H1 (cell line): ENCODE measurements at regions not wholly inside any gene's neighbourhood (a gene's known extent, or its start where the extent isn't known, plus 50 kb on each side); places are given as distances from the start of the nearest gene placed in this dataset.

ENCODE experiments used
- CTCF ChIA-PET: fragments of 300-600 bp; sonication (Branson Sonifier 250); formaldehyde crosslinking; loops from one replicate; lab custom pipeline; 2021; ENCODE audit not compliant: partially characterized antibody; lab: Charles Lee
- POLR2A ChIA-PET: fragments of 300-600 bp; sonication (Branson Sonifier 250); formaldehyde crosslinking; loops from one replicate; lab custom pipeline; 2021; ENCODE audit warnings: inconsistent platforms; ENCODE audit not compliant: partially characterized antibody; lab: Charles Lee
- DNase-seq, 2 experiments: peaks; one replicate each; pipeline versions ENCODE4 v3.0.0 to v3.0.0-alpha.2; 2010 to 2022; ENCODE audit warnings: low spot score in 2 of 2, low read depth in 1 of 2, mixed read lengths in 1 of 2
- FAIRE-seq: peaks from 2 replicates; lab custom pipeline; 2011; peaks lifted over from hg19 to GRCh38; lab: Jason Lieb, UNC
- H2AFZ ChIP-seq: 2 replicates; pipeline ENCODE4 v1.8.1; 2012; ENCODE audit warnings: low read length, inconsistent platforms
- H2AK5ac ChIP-seq: 2 replicates; pipeline ENCODE4 v1.6.1; 2013; ENCODE audit warnings: low read depth, low read length
- H2BK120ac ChIP-seq: replicated peaks from 2 replicates; pipeline ENCODE3; 2013; ENCODE audit warnings: low read depth, low read length, inconsistent platforms
- H2BK12ac ChIP-seq: 2 replicates; pipeline ENCODE4 v1.6.1; 2013; ENCODE audit warnings: low read depth, low read length
- H2BK15ac ChIP-seq: 2 replicates; pipeline ENCODE4 v1.6.1; 2013; ENCODE audit warnings: low read length
- H2BK20ac ChIP-seq: 2 replicates; pipeline ENCODE4 v1.6.1; 2013; ENCODE audit warnings: low read length
- H2BK5ac ChIP-seq: 2 replicates; pipeline ENCODE4 v1.6.1; 2013; ENCODE audit warnings: low read depth, low read length
- H3K14ac ChIP-seq: 2 replicates; pipeline ENCODE4 v1.6.1; 2013; ENCODE audit warnings: inconsistent platforms; ENCODE audit not compliant: insufficient read length
- H3K18ac ChIP-seq: 2 replicates; pipeline ENCODE4 v1.6.1; 2013; ENCODE audit warnings: low read length; ENCODE audit errors: extremely low read depth
- H3K23ac ChIP-seq: 2 replicates; pipeline ENCODE4 v1.6.1; 2013; ENCODE audit warnings: inconsistent platforms; ENCODE audit not compliant: insufficient read length
- H3K23me2 ChIP-seq: 2 replicates; pipeline ENCODE4 v1.6.1; 2013; ENCODE audit warnings: low read depth, low read length
- H3K27ac ChIP-seq: 2 replicates; pipeline ENCODE4 v1.6.1; 2011; ENCODE audit warnings: low read depth, low read length, inconsistent platforms
- H3K27me3 ChIP-seq, 4 experiments: replicated peaks in 1 of 4; 1 replicate in 1 of 4; 2 replicates in 3 of 4; pipeline versions ENCODE4 v1.6.1 to v1.8.1; 2011 to 2013; ENCODE audit warnings: low read length in 3 of 4, mild to moderate bottlenecking in 3 of 4, inconsistent platforms in 2 of 4, mixed read lengths in 2 of 4, moderate library complexity in 1 of 4; ENCODE audit not compliant: control insufficient read depth in 3 of 4, insufficient read depth in 3 of 4; ENCODE audit errors: extremely low read depth in 1 of 4
- H3K36me3 ChIP-seq, 4 experiments: 2 replicates each; pipeline versions ENCODE4 v1.6.1 to v1.8.1; 2011 to 2013; ENCODE audit warnings: mild to moderate bottlenecking in 4 of 4, low read length in 3 of 4, moderate library complexity in 2 of 4, control low read depth in 1 of 4, inconsistent platforms in 1 of 4; ENCODE audit not compliant: insufficient read depth in 4 of 4, control insufficient read depth in 2 of 4
- H3K4ac ChIP-seq: replicated peaks from 2 replicates; pipeline ENCODE3; 2013; ENCODE audit warnings: low read length, low read depth, mixed read lengths, inconsistent platforms; ENCODE audit not compliant: insufficient read length
- H3K4me1 ChIP-seq, 4 experiments: replicated peaks in 1 of 4; 1 replicate in 1 of 4; 2 replicates in 3 of 4; pipeline versions ENCODE4 v1.6.1 to v1.8.1; 2011 to 2013; ENCODE audit warnings: low read length in 3 of 4, inconsistent platforms in 2 of 4, mixed read lengths in 1 of 4; ENCODE audit not compliant: insufficient read depth in 4 of 4, control insufficient read depth in 3 of 4
- H3K4me2 ChIP-seq, 2 experiments: 2 replicates each; pipeline versions ENCODE4 v1.6.1 to v1.8.1; 2011 to 2013; ENCODE audit warnings: low read depth in 2 of 2, low read length in 2 of 2, control low read depth in 1 of 2, inconsistent platforms in 1 of 2, mild to moderate bottlenecking in 1 of 2; ENCODE audit not compliant: insufficient read depth in 1 of 2
- H3K4me3 ChIP-seq, 4 experiments: fragments of 200-600, 300-600 bp in 1 of 4; sonication (generic), shearing (Covaris generic), sonication (Bioruptor Twin) in 1 of 4; 2 replicates each; pipeline versions ENCODE4 v1.5.1 to v1.8.1; 2011 to 2016; ENCODE audit warnings: low read length in 4 of 4, low read depth in 3 of 4, control low read depth in 2 of 4, inconsistent platforms in 2 of 4, mild to moderate bottlenecking in 2 of 4, mixed read lengths in 1 of 4, moderate library complexity in 1 of 4; ENCODE audit not compliant: insufficient read depth in 2 of 4; ENCODE audit errors: extremely low read depth in 1 of 4
- H3K56ac ChIP-seq: replicated peaks from 2 replicates; pipeline ENCODE3; 2013; ENCODE audit warnings: low read depth, mild to moderate bottlenecking, mixed read lengths, low read length, inconsistent platforms; ENCODE audit not compliant: insufficient read length
- H3K79me1 ChIP-seq: 2 replicates; pipeline ENCODE4 v1.6.1; 2013; ENCODE audit warnings: low read depth, low read length, control low read depth
- H3K79me2 ChIP-seq, 2 experiments: 2 replicates each; pipeline versions ENCODE4 v1.6.1 to v1.8.1; 2012 to 2013; ENCODE audit warnings: low read length in 2 of 2, mild to moderate bottlenecking in 2 of 2, inconsistent platforms in 1 of 2; ENCODE audit not compliant: insufficient read depth in 2 of 2, control insufficient read depth in 1 of 2
- H3K9ac ChIP-seq, 4 experiments: replicated peaks in 1 of 4; 1 replicate in 1 of 4; 2 replicates in 3 of 4; pipeline versions ENCODE4 v1.6.1 to v1.8.1; 2011 to 2013; ENCODE audit warnings: low read depth in 3 of 4, low read length in 3 of 4, control low read depth in 2 of 4, mild to moderate bottlenecking in 2 of 4, moderate library complexity in 2 of 4, inconsistent platforms in 1 of 4; ENCODE audit errors: extremely low read depth in 1 of 4
- H3K9me3 ChIP-seq, 2 experiments: 2 replicates each; pipeline versions ENCODE4 v1.6.1 to v1.8.1; 2012 to 2013; ENCODE audit warnings: mild to moderate bottlenecking in 2 of 2, moderate library complexity in 2 of 2, control low read depth in 1 of 2, inconsistent platforms in 1 of 2, low read depth in 1 of 2, low read length in 1 of 2, mixed read lengths in 1 of 2; ENCODE audit not compliant: insufficient read depth in 2 of 2
- H4K20me1 ChIP-seq, 2 experiments: replicated peaks in 1 of 2; 2 replicates each; pipeline versions ENCODE3 to v1.8.1; 2011 to 2013; ENCODE audit warnings: inconsistent platforms in 2 of 2, low read length in 2 of 2, mild to moderate bottlenecking in 1 of 2; ENCODE audit not compliant: insufficient read depth in 2 of 2, control insufficient read depth in 1 of 2
- H4K5ac ChIP-seq: 2 replicates; pipeline ENCODE4 v1.6.1; 2013; ENCODE audit warnings: low read length, low read depth, mixed read lengths, inconsistent platforms; ENCODE audit not compliant: insufficient read length
- H4K8ac ChIP-seq: 2 replicates; pipeline ENCODE4 v1.8.0; 2013; ENCODE audit warnings: mild to moderate bottlenecking, moderate library complexity, low read length, inconsistent platforms; ENCODE audit not compliant: insufficient read depth; ENCODE audit errors: extremely low read depth
- H4K91ac ChIP-seq: replicated peaks from 2 replicates; pipeline ENCODE3; 2013; ENCODE audit warnings: low read length, mixed read lengths, inconsistent platforms; ENCODE audit not compliant: insufficient read length
- BACH1 ChIP-seq: IDR thresholded peaks from 2 replicates; pipeline ENCODE4 v1.6.1; 2012; ENCODE audit warnings: low read length, improper control_type of control experiment
- CBX8 ChIP-seq: fragments of 300-800, 300-1000 bp; sonication (generic); IDR thresholded peaks from 2 replicates; pipeline ENCODE4 v1.7.1; 2016; ENCODE audit warnings: low read depth, low read length, borderline replicate concordance
- CREB1 ChIP-seq: IDR thresholded peaks from 2 replicates; pipeline ENCODE4 v1.6.1; 2012; ENCODE audit warnings: inconsistent platforms
- EZH2 ChIP-seq: fragments of 200-600 bp; sonication (generic); IDR thresholded peaks from 2 replicates; pipeline ENCODE4 v1.7.1; 2012; ENCODE audit warnings: low read depth, mild to moderate bottlenecking, moderate library complexity, low read length, inconsistent platforms; ENCODE audit not compliant: severe bottlenecking
- HDAC6 ChIP-seq: IDR thresholded peaks from one replicate; pipeline ENCODE4 v1.7.1; 2012; ENCODE audit warnings: low read depth, mild to moderate bottlenecking, inconsistent platforms, low read length, moderate library complexity
- JUND ChIP-seq: IDR thresholded peaks from 2 replicates; pipeline ENCODE4 v1.6.1; 2011; ENCODE audit warnings: mild to moderate bottlenecking, improper control_type of control experiment, low read length
- SP4 ChIP-seq: IDR thresholded peaks from 2 replicates; pipeline ENCODE4 v1.6.1; 2012; ENCODE audit warnings: low read length, inconsistent platforms
- USF2 ChIP-seq: IDR thresholded peaks from 2 replicates; pipeline ENCODE4 v1.6.1; 2011; ENCODE audit warnings: low read length, improper control_type of control experiment
- YY1 ChIP-seq: IDR thresholded peaks from 2 replicates; pipeline ENCODE4 v1.6.1; 2011; ENCODE audit warnings: low read depth, mild to moderate bottlenecking, low read length
- ZNF274 ChIP-seq: IDR thresholded peaks from 2 replicates; pipeline ENCODE4 v1.7.0; 2012; ENCODE audit warnings: low read length, borderline replicate concordance; ENCODE audit errors: extremely low read depth
- WGBS, 2 experiments: shearing (Covaris generic) in 1 of 2; methylation state at CpG; one replicate each; pipeline versions ENCODE4 v1.1.6 to v1.1.7; 2013 to 2015; ENCODE audit warnings: low lambda C conversion rate in 2 of 2, mixed read lengths in 2 of 2, inconsistent platforms in 1 of 2, low coverage in 1 of 2, missing lambda C conversion rate in 1 of 2; ENCODE audit not compliant: insufficient replicate concordance in 2 of 2, insufficient coverage in 1 of 2, insufficient read length in 1 of 2; ENCODE audit errors: extremely low coverage in 1 of 2, missing lambda C conversion rate in 1 of 2; 5-methylcytosine and 5-hydroxymethylcytosine counted together

GRCh38 chr13:37351211-37351610 is 245.7 kb upstream of the CSNK1A1L start:
- no peaks in the 10 kb centered on the region for H3K4me1 ChIP-seq

More at GRCh38 chr13:37351211-37351610, 245.7 kb upstream of the CSNK1A1L start:
- Histone ChIP-seq H3K18ac (no peak overlapping the region), H2BK15ac (no peak overlapping the region), H3K36me3 (no peaks in the 10 kb centered on the region), H3K4me2 (no peak overlapping the region), H3K4me3 (no peak overlapping the region), H2AK5ac (no peak overlapping the region), H3K79me1 (no peaks in the 10 kb centered on the region), H3K27me3 (no peaks in the 10 kb centered on the region), H3K56ac (no peak overlapping the region), H2BK20ac (no peak overlapping the region), H2BK120ac (no peak overlapping the region), H4K20me1 (no peaks in the 10 kb centered on the region), H2BK12ac (no peak overlapping the region), H4K8ac (no peak overlapping the region), H4K91ac (no peak overlapping the region), H3K4ac (no peak overlapping the region), H4K5ac (no peak overlapping the region), H3K9ac (no peak overlapping the region), H2AFZ (no peak overlapping the region), H3K27ac (no peak overlapping the region), H3K9me3 (no peaks in the 10 kb centered on the region), H3K79me2 (no peaks in the 10 kb centered on the region), H2BK5ac (no peak overlapping the region), H3K23me2 (no peaks in the 10 kb centered on the region), H3K23ac (no peak overlapping the region), H3K14ac (no peak overlapping the region)
- ChIA-PET POLR2A (no interaction called here), CTCF (interaction anchor here (1.4 kb wide), 1 partner anchor 9 kb away, joined by 3 read pairs; no protein-coding TSS in a partner anchor)
- no peak for DNase-seq
- no peak for FAIRE-seq
- TF ChIP-seq SP4 (no peak), CREB1 (no peak), CBX8 (no peak), YY1 (no peak), HDAC6 (no peak), USF2 (no peak), JUND (no peak), BACH1 (no peak), ZNF274 (no peak), EZH2 (no peak)
- 93% methylated on average over 2 of the region's 2 CpGs; no CpG with 5 or more reads in 1 of the 2 experiments for WGBS, 2 experiments
